Medulla oblongata (tissue), 1 donor: ENCODE measurements at regions not wholly inside any gene's neighbourhood (a gene's known extent, or its start where the extent isn't known, plus 50 kb on each side); places are given as distances from the start of the nearest gene placed in this dataset.
"Not testable (repeated sequence)": the region's sequence is repeated elsewhere in the genome, so short reads cannot be mapped to it uniquely, and the experiment has no call there.

Source experiments
- DNase-seq: peaks from one replicate; pipeline ENCODE4 v3.0.0-alpha.2; 2015; ENCODE audit errors: extremely low spot score

DNA sequence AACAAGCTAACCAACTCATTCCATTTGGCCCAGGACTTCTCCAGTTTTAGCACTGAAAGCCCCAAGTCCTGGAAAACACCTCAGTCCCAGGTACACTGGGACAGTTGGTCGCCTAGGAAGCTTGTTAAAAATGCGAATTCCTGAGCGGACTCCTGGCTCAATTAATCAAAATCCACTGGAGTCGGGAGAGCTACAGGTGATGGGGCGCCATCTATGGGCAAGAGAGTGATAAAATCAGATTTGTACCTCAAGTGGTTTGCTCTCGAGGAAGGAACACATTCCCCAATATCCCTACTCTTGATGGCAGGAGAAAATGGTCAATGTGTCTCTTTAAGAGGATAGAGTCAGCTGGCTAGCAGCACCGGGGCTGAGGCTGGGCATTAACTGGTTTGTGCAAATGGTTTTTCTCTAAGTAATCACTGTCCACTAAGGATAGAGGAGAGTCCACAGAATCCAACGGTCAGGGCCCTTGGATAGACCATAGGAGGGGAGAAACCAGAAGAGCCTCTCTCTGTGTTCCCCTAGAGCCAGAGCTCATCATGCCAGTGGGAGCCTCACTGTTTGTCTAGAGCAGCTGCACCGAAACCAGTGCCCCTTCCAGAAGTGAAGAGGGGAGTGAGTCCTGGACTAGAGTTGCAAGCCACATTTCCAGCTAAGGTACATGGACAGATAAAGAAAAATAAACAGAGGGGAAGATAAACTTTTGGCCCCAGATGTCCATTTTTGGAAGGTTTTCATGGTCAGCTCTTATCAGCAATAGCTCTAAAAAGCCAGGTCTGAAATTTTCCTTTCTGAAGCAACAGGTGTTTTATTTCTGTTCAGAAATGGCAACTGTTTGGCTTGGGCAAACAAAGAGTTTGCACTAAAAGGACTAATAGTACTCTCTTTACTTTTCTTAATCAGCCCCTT is 148.5 kb downstream of the TENT5C start:
- peak; percentile 79 for DNase-seq

DNA sequence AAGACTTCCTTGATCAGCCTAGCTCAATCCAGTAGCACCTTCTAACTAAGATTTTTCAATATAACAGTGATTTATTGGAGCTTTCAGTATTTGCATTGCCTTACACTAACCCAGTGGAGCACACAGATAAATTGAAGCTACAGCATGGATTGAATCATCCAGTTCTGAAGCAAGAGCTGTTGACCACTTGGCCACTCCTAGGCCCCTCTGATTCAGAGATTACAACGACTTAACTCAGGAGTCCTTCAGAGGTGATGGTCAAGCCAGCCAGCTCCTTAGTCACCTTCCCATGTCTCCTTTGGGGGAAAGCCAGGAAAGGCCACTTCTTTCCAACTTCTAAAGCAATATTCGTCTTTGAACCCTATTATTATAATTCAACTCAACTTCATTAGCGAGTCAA is 151.8 kb downstream of the TENT5C start:
- DNase-seq = no peak

DNA sequence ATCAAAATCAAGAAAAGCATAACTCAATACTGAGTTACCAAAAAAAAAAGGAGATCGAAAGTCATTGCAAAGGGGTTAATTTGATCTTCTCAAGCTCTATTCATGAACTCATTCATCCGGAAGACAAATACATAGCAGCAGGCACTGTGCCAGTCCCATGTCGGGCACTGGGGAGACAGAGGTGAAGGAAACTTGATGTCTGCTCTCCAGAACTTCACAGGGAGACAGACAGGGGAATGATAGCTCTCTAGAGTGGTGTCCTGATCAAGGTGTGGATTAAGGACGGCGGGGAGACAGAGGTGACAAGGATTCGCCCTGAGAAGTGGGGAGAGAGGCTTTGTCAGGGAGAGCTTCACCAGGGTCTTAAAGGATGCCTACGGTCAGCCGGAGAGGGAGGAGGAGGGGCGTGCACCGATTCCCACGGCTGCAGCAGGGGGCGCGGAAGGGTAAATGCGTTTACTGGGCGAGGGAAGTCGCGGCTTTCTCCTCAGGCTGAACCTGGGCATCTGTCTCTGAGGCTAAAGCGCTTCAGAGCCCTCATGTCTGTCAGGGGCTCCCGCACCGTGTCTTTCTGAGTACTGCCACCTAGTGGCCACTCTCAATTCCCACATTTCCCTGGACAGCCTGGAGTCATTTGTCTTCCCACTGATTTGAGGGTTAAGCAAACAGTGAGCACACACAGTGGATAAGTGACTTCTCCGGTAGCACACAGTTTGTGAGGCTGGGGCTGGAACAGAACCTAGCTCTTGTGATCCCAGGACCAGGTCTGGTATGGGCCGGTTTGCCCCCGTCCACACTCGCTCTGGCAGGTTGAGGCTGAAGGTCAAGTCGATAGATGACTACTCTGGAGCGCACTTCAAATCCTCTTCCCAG is 152.8 kb downstream of the TENT5C start:
- DNase-seq = peak; percentile 89

DNA sequence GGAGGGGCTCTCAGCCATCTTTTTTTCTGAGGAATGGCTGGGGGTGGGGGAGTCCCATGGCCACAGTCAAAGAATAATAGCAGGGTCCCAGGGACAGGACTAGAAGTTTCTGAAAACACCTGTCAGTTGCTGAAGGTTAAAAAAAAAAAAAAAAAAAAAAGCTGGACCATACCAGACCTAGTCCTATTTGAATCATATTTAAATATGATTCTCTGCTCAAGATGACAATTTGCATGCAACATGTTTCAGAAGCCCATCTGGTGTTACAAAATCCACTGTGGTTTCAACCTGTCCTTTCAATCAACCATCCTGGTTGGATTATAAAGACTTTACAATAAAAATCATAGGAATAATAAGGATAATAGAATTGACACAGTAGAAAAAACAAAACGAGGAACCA is 153.7 kb downstream of the TENT5C start:
- no peak for DNase-seq

DNA sequence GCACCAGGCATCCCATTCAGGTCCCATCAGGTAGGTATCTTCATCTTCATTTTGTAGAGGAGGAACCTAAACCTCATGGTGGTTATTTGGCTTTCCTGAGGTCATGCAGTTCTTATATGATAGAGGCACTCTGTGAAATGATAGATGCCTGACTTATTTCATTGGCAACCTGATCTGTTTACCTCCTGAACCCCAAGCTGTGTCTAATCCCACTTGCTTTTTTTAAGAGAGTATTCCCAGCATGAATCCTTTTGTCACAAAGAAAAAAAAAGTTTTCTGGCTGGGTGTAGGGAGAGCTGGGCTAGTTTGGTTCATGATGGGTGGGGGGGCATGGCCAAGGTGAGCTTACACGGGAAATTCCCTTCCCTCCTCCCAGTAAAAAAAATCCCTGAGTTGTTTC is 154.2 kb downstream of the TENT5C start:
- DNase-seq = no peak

DNA sequence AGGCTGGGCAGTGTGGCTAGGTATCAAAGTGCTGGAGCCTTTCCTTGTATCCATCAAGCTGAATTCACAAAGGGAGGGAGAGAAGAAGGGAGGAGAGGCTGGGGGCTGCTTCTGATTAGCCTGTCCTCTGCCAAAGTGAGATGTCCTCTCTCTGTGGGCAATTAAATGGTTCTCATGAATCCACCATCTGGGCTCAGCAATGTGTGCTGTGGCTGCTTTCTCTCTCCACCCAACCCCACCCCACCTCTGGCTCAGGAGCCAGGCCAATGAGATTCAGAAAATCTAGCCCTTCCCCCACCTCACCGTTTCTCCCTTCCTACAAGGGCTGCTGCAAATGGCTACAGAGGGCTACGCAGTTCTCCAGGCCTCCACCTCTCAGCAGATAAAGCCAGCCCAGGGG is 154.6 kb downstream of the TENT5C start:
- no peak for DNase-seq

DNA sequence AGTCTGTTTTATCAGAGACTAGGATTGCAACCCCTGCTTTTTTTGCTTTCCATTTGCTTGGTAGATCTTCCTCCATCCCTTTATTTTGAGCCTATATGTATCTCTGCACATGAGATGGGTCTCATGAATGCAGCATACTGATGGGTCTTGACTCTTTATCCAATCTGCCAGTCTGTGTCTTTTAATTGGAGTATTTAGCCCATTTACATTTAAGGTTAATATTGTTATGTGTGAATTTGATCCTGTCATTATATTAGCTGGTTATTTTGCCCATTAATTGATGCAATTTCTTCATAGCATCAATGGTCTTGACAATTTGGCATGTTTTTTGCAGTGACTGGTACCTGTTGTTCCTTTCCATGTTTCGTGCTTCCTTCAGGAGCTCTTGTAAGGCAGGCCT is 161.7 kb downstream of the GDAP2 start:
- DNase-seq = not testable (repeated sequence)

DNA sequence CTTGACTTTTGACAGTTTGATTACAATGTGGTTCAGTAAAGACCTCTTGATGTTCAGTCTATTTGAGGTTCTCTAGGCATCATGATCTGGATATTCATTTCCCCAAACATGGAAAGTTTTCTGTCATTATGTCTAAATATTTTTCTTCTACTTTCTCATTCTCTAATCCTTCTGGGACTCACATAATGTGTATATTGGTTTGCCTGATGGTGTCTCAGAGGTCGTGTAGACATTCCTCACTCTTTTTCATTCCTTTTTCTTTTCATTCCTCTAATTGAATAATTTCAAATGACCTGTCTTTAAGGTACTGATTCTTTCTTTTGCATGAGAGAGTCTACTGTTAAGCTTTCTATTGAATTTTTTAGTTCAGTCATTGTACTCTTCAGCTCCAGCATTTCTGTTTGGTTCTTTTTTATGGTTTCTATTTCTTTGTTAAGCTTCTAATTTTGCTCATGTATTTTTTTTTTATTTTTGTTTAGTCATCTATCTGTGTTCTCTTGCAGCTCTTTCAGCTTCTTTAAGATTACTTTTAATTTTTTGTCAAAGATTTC is 158.4 kb downstream of the GDAP2 start:
- DNase-seq = no peak

DNA sequence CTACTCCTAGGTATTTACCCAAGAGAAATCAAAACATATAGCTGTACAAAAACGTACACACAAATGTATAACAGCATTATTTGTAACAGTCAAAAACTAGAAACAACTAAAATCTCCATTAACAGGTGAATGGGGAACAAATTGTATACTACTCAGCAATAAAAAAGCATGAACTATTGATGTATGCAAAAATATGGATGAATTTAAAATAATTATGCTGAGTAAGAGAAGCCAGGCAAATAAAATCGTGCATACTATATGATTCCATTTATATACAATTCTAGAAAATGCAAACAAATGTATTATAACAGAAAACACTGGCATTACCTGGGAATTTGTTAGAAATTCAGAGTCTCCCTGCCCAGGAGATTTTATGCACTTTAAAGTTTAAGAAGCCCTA is 150.1 kb downstream of the GDAP2 start:
- no peak for DNase-seq

DNA sequence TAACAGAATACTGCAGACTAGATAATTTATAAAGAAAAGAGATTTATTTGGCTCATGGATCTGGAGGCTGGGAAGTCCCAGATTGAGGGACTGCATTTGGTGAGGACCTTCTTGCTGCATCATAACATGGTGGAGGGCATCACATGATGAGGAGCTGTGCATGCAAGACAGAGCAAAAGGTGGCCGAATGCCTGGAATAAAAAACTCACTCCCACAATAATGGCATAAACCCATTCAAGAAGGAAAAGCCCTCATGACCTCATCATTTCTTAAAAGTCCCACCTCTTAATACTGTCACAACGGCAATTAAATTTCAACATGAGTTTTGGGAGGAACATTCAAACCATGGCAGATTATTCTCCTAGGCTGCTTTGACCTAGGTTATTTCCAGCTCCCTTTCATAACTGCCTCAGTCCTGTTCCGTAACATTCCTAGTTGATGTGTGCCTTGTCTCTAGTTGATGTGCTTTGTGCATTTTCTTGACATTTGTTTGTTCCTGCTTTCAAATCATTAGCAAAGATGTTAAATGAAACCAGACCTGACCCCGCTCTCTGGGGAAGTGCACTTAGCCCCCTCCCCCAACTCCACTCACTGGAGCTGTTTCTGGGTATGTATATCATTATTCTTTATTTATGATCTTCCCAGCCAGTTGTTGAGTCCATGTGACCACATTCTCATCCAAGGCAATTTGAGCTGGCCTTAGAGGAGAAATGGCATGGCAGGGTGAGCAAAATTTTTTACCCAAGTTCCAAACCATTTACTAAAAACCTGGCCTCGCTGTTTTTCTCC is 148.5 kb downstream of the GDAP2 start:
- DNase-seq = no peak

DNA sequence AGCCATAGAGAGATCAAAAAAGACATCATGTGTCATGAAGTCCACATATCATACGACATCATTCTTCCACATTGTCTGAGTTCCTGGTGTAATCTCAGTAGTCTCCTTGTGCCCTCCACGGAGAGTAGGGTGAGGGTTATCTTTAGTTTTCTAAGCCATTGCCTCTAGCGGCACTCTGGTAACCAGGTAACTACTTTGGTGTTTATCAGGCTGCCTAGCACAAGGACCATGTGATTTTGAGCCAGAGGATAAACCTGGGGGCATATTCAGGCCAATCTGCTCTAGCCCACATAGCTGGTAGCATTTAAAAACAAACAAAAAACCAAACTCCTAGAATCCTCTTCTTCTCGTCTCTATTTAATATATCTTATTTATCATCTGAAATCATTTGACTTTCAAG is 147.4 kb downstream of the GDAP2 start:
- no peak for DNase-seq

DNA sequence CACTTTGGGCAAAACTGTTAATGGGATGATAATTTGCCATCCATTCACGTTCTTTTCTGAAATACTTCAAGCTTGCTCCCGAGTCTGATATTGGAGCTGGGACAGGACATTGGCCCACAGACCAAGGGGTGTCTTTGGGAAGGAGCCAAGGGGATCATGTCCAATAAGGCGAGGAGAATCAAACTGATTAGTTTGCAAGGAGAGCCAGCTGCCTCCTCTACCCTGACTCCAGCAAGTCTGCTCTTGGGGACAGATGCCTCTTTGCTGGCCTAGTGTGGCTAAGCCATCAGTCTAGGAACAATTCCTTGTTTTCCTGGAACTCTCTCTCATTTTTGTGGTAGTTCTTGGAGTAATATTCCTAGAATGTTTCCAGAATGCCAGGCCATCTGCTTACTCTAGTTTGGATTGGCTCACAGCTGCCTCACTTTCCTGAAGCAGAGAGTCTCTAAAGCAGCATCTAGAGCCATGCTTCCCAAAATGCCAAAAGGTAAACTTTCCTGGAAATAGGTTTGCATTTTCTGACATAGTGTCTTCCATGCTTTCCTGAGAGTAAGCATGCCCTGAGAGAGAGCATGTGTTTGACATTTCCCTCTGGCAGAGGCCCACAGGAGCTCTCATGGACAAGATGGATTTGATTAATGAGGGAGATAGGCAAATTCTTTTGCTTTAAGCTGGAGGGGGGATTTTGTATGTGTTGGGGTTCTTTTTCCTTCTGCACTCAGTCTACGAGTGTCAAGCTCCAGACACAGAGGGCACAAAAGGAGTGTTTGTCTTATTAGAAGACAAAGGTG is 145.6 kb downstream of the GDAP2 start:
- DNase-seq = no peak

DNA sequence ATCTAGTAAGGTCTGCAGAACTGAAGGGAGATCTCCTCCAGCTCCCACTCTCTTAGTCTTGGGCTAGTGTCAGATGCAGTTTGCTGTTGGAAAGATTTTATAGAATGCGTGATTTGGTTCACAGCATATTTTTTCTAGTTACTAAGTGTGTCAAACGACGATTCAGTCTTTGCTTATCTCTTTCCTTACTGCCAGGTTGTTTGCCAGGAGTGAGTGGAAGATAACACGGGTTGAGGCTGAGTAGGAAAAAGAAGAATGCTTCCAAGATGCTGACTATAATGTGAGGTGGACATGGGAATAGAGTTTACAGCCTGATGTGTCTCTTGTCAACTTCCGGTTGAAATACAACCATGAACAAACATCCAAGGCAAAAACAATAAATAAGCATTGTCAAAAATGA is 141.4 kb downstream of the GDAP2 start:
- no peak for DNase-seq

DNA sequence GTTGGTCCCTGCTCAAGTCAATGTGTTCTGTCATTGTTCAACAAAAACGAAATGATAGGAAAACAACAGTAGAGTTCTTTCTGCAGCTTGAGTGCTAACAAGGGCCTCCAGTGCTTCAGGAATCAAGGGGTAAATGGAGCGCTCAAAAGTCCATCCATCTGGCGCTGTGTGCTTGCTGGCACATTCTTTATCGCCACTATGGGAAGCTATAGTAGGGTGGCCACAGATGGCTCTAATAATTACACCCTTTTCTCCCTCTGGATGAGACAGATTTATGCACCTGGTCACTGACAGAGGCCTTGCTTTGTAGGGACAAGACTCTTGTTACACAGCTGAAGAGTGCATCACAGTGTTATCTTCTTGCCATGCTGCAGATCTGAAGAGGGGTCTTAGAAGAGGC is 136.0 kb downstream of the GDAP2 start:
- no peak for DNase-seq

DNA sequence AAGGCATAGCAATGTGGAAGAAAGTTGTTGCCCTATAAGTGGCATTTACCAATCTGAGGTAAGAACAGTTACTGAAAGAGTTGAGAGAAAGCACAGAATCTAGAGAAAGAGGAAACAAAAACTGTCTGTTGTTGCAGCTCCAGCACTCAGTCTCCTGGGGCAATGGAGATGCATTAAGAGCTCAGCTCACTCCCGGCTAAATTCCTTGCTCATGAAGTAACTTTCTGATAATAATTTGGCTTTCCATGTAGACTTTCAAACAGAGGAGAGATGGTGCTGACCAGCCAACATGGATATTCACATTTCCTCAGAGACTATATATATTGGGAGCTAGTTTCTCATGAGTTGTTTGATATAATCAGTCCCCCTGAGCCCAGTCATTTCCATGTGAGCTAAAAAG is 135.3 kb downstream of the GDAP2 start:
- no peak for DNase-seq

DNA sequence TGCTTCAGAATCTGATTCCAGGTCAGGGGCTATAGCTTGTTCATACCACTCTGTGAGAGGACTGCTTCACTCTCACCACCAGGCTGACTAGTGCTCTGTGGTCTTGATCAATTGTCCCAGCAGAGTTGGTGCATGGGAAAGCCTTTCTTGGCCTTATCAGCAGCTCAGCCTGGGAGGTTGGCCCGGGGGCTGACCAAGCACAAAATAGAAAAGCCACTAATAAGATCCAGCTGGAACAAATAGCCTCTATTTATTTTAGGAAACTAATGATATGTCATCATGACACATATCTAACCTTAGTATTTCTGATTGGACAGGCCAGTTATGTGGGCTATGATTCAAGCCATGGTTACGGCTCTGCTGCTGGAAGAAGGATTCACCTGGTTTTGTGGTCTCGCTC is 134.2 kb downstream of the GDAP2 start:
- DNase-seq = no peak

DNA sequence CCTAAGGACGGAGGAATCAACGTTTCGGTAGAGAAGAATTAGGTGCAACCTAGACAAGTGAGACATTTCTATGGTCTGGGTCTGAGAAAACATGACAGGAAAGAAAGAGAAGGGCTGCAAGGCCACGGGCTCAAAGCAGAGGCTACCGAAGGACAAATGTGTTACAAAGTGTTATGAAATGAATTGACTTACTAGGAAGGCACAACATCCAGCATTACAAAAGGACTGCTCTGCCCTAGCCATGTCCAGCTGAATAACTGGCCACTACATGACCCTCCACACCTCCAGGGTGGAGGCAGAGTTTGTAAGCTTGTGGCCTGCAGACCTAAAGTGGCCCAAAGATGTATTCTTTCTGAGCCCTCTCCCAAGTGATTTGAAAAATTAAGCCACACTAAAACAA is 133.6 kb downstream of the GDAP2 start:
- no peak for DNase-seq

DNA sequence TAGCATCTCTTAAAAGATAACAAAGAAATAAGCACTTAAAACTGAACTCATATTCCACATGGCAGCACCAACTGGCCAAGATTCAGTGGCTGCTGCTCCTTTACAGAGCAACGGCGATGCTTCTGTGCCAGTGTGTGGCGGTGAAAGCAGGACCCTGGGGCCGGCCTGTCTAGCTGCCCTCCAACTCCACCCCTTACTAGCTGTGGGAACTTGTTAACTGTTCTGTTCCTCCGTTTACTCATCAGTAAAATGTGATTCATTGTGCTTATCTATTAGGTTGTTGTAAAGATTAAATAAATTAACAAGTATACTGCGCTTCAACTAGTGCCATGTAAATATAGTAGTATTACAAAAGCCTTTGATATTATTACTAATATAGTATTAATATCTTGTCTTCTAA is 133.2 kb downstream of the GDAP2 start:
- DNase-seq = no peak

DNA sequence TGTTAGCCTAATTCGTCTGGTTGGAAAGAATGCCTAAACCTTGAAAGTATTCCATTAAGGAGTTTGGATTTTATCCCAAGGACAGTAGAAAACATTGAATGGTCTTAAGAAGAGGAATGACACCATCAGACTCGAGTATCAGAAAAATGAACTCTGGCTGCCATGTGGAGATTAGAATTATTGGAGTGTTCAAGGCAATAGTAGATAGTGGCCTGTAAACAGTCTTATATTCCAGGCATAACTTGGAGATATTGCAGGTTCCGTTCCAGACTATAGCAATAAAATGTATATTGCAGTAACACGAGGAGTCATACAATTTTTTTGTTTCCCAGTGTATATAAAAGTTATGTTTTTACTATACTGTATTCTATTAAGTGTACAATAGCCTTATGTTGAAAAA is 130.9 kb downstream of the GDAP2 start:
- DNase-seq = no peak

DNA sequence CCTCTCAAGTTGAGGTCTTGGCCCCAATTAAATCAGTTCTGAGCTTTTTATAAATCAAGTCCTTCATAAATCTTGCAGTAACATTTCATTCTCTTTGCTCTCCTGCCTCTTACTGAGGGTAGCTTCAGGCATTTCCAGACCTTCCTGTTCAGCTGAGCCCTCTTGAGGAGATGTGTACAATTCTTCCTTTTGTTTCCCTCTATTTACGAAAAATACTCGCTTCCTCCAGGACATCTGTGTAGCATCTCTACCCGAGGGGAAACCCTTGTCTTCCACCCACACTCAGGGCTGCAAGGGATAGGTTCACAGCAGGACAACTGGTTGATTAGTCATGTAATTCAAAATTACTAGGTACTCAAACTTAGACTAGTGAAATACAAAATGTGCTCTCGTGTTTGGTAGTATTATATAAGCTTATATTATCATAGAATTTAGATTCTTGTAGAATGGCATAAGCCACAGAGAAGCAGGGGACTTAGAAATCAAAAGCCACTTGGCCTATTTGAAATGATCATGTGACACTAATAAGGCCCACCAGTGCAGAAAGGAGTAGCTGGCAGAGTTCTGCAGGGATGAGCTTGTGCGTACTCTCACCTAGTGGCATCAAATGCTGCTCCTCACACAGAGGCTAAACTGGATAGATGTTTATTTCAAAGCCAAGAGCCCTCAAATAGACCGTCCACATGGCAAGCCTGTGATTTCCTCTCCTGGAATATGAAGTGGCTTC is 126.7 kb downstream of the GDAP2 start:
- no peak for DNase-seq
